H9 (cell line): ENCODE measurements at regions not wholly inside any gene's neighbourhood (a gene's known extent, or its start where the extent isn't known, plus 50 kb on each side); places are given as distances from the start of the nearest gene placed in this dataset.

Experiments
- DNase-seq: peaks from one replicate; pipeline ENCODE4 v3.0.0-alpha.2; 2017
- H2AFZ ChIP-seq: one replicate; pipeline ENCODE4 v1.6.1; 2013; ENCODE audit warnings: mild to moderate bottlenecking, low read length, control low read depth, moderate library complexity
- H2AK5ac ChIP-seq: 2 replicates; pipeline ENCODE4 v1.6.1; 2013; ENCODE audit warnings: low read length, control low read depth, mixed read lengths; ENCODE audit not compliant: insufficient read length
- H2BK120ac ChIP-seq: one replicate; pipeline ENCODE4 v1.6.1; 2013; ENCODE audit warnings: low read depth, mild to moderate bottlenecking, low read length, control low read depth, inconsistent platforms; ENCODE audit not compliant: poor library complexity, severe bottlenecking
- H2BK12ac ChIP-seq: 2 replicates; pipeline ENCODE4 v1.6.1; 2013; ENCODE audit warnings: low read length, control low read depth, mixed read lengths, low read depth; ENCODE audit not compliant: insufficient read length
- H2BK15ac ChIP-seq: 2 replicates; pipeline ENCODE4 v1.6.1; 2013; ENCODE audit warnings: low read depth, low read length, control low read depth
- H2BK20ac ChIP-seq: one replicate; pipeline ENCODE4 v1.6.1; 2013; ENCODE audit warnings: low read depth, mild to moderate bottlenecking, low read length, control low read depth, inconsistent platforms; ENCODE audit not compliant: poor library complexity, severe bottlenecking
- H2BK5ac ChIP-seq: 2 replicates; pipeline ENCODE4 v1.6.1; 2013; ENCODE audit warnings: low read length, control low read depth, mixed read lengths; ENCODE audit not compliant: insufficient read length
- H3K14ac ChIP-seq: 2 replicates; pipeline ENCODE4 v1.6.1; 2013; ENCODE audit warnings: low read length, control low read depth; ENCODE audit not compliant: insufficient read depth
- H3K18ac ChIP-seq: 2 replicates; pipeline ENCODE4 v1.6.1; 2013; ENCODE audit warnings: low read depth, mild to moderate bottlenecking, mixed read lengths, low read length, control low read depth; ENCODE audit not compliant: insufficient read length
- H3K23ac ChIP-seq: 2 replicates; pipeline ENCODE4 v1.6.1; 2013; ENCODE audit warnings: low read length, control low read depth, mixed read lengths, low read depth; ENCODE audit not compliant: insufficient read length
- H3K23me2 ChIP-seq: 2 replicates; pipeline ENCODE4 v1.6.1; 2013; ENCODE audit warnings: low read depth, mild to moderate bottlenecking, mixed read lengths, low read length, control low read depth; ENCODE audit not compliant: insufficient read length, poor library complexity, severe bottlenecking
- H3K27ac ChIP-seq: 2 replicates; pipeline ENCODE4 v1.5.1; 2013; ENCODE audit warnings: low read length, control low read depth, mixed read lengths, low read depth; ENCODE audit not compliant: insufficient read length
- H3K27me3 ChIP-seq: 2 replicates; pipeline ENCODE4 v1.6.1; 2013; ENCODE audit warnings: low read length, control low read depth, inconsistent platforms; ENCODE audit not compliant: insufficient read depth
- H3K4ac ChIP-seq: 2 replicates; pipeline ENCODE4 v1.6.1; 2013; ENCODE audit warnings: low read depth, mild to moderate bottlenecking, control low read depth, inconsistent platforms, low read length, moderate library complexity
- H3K4me1 ChIP-seq: 2 replicates; pipeline ENCODE4 v1.6.1; 2013; ENCODE audit warnings: low read length, control low read depth, inconsistent platforms; ENCODE audit not compliant: insufficient read depth
- H3K4me2 ChIP-seq: 2 replicates; pipeline ENCODE4 v1.6.1; 2013; ENCODE audit warnings: low read length, control low read depth, mixed read lengths; ENCODE audit not compliant: insufficient read length, insufficient read depth
- H3K56ac ChIP-seq: 2 replicates; pipeline ENCODE4 v1.6.1; 2013; ENCODE audit warnings: low read depth, mild to moderate bottlenecking, mixed read lengths, low read length, control low read depth; ENCODE audit not compliant: insufficient read length
- H3K79me1 ChIP-seq: 2 replicates; pipeline ENCODE4 v1.6.1; 2013; ENCODE audit warnings: low read depth, mild to moderate bottlenecking, moderate library complexity, low read length, control low read depth, inconsistent platforms; ENCODE audit not compliant: insufficient read depth, poor library complexity, severe bottlenecking
- H3K79me2 ChIP-seq: 2 replicates; pipeline ENCODE4 v1.6.1; 2013; ENCODE audit warnings: low read length, control low read depth, inconsistent platforms; ENCODE audit not compliant: insufficient read depth
- H3K9ac ChIP-seq: 2 replicates; pipeline ENCODE4 v1.6.1; 2013; ENCODE audit warnings: low read length, control low read depth, mixed read lengths; ENCODE audit not compliant: insufficient read length; ENCODE audit errors: extremely low read depth
- H3K9me3 ChIP-seq: one replicate; pipeline ENCODE4 v1.6.1; 2013; ENCODE audit warnings: low read depth, low read length, inconsistent platforms; ENCODE audit not compliant: control insufficient read depth
- H3T11ph ChIP-seq: one replicate; pipeline ENCODE4 v1.6.1; 2013; ENCODE audit warnings: mild to moderate bottlenecking, low read length, control low read depth, inconsistent platforms
- H4K20me1 ChIP-seq: one replicate; pipeline ENCODE4 v1.6.1; 2013; ENCODE audit not compliant: control insufficient read depth, insufficient read length, insufficient read depth
- H4K5ac ChIP-seq: 2 replicates; pipeline ENCODE4 v1.6.1; 2013; ENCODE audit warnings: low read depth, mild to moderate bottlenecking, mixed read lengths, low read length, control low read depth; ENCODE audit not compliant: insufficient read length
- H4K8ac ChIP-seq: replicated peaks from 2 replicates; pipeline ENCODE4 v1.6.1; 2013; ENCODE audit warnings: low read length, control low read depth, mixed read lengths, low read depth; ENCODE audit not compliant: insufficient read length
- H4K91ac ChIP-seq: 2 replicates; pipeline ENCODE4 v1.6.1; 2013; ENCODE audit warnings: low read depth, mild to moderate bottlenecking, moderate library complexity, mixed read lengths, low read length, control low read depth; ENCODE audit not compliant: insufficient read length
- H3K27ac Mint-ChIP-seq, 3 experiments: 2 replicates in 2 of 3; 3 replicates in 1 of 3; pipeline ENCODE4 v1.8.0; 2020 to 2021; ENCODE audit warnings: mixed read lengths in 3 of 3, mild to moderate bottlenecking in 1 of 3, moderate library complexity in 1 of 3
- H3K27me3 Mint-ChIP-seq: 2 replicates; pipeline ENCODE4 v1.8.0; 2021; ENCODE audit warnings: low read depth, mild to moderate bottlenecking, moderate library complexity, mixed read lengths
- H3K36me3 Mint-ChIP-seq, 3 experiments: 2 replicates in 2 of 3; 3 replicates in 1 of 3; pipeline ENCODE4 v1.8.0; 2020 to 2021; ENCODE audit warnings: low read depth in 3 of 3, mixed read lengths in 3 of 3; ENCODE audit not compliant: insufficient read depth in 1 of 3
- H3K4me1 Mint-ChIP-seq, 2 experiments: 2 replicates each; pipeline ENCODE4 v1.8.0; 2020; ENCODE audit warnings: mixed read lengths in 2 of 2
- H3K4me3 Mint-ChIP-seq, 2 experiments: 2 replicates in 1 of 2; 3 replicates in 1 of 2; pipeline ENCODE4 v1.8.0; 2020 to 2021; ENCODE audit warnings: mild to moderate bottlenecking in 2 of 2, mixed read lengths in 2 of 2, moderate library complexity in 1 of 2
- H3K9me3 Mint-ChIP-seq, 2 experiments: 2 replicates in 1 of 2; 3 replicates in 1 of 2; pipeline ENCODE4 v1.8.0; 2020; ENCODE audit warnings: mild to moderate bottlenecking in 2 of 2, mixed read lengths in 2 of 2, moderate library complexity in 1 of 2
- TF ChIP-seq, protein P1 (sequence below): fragments of 200-600 bp; sonication (generic); conservative IDR thresholded peaks from 3 replicates; pipeline ENCODE4 v1.8.0; 2021; ENCODE audit warnings: antibody characterized with exemption, mild to moderate bottlenecking

DNA sequence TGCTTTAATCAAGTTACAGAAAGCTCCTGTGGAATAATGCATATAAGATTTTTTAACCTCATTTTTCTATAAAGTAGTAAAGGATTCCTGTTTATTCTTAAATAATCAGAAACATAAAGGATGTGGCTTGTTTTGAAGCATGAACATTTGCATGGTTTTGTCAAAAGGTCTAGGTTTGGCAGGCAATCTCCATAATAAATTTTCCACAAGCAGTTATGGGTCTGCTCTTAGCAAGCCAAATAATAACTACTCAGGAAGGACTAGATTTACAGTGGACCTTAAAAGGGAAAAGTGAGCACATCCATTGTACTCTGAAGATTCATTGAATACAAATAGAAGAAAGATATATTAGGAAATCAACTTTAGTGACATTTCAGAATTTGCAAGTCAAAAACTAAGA lies 407.3 kb upstream of the CBLB start:
- Histone ChIP-seq H3K4me2 (no peak overlapping the region), H2AK5ac (no peak overlapping the region), H3K56ac (no peak overlapping the region), H2BK5ac (no peak overlapping the region), H3K27ac (no peak overlapping the region), H4K20me1 (no peaks in the 10 kb centered on the region), H4K91ac (no peak overlapping the region), H2BK12ac (no peak overlapping the region), H3K18ac (no peak overlapping the region), H3K23me2 (no peaks in the 10 kb centered on the region), H3K79me1 (no peaks in the 10 kb centered on the region), H2BK15ac (no peak overlapping the region), H2BK20ac (no peak overlapping the region), H3K27me3 (no peaks in the 10 kb centered on the region), H3T11ph (no peak overlapping the region), H3K9me3 (no peaks in the 10 kb centered on the region), H4K5ac (no peak overlapping the region), H2AFZ (no peak overlapping the region), H4K8ac (no peak overlapping the region), H3K9ac (no peak overlapping the region), H2BK120ac (no peak overlapping the region), H3K14ac (no peak overlapping the region), H3K79me2 (no peaks in the 10 kb centered on the region), H3K4me1 (no peaks in the 10 kb centered on the region), H3K4ac (no peak overlapping the region), H3K23ac (no peak overlapping the region)
- TF ChIP-seq, protein P1, sequence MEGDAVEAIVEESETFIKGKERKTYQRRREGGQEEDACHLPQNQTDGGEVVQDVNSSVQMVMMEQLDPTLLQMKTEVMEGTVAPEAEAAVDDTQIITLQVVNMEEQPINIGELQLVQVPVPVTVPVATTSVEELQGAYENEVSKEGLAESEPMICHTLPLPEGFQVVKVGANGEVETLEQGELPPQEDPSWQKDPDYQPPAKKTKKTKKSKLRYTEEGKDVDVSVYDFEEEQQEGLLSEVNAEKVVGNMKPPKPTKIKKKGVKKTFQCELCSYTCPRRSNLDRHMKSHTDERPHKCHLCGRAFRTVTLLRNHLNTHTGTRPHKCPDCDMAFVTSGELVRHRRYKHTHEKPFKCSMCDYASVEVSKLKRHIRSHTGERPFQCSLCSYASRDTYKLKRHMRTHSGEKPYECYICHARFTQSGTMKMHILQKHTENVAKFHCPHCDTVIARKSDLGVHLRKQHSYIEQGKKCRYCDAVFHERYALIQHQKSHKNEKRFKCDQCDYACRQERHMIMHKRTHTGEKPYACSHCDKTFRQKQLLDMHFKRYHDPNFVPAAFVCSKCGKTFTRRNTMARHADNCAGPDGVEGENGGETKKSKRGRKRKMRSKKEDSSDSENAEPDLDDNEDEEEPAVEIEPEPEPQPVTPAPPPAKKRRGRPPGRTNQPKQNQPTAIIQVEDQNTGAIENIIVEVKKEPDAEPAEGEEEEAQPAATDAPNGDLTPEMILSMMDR: no peak
- no peak for DNase-seq
- Mint-ChIP-seq H3K36me3 (no peaks in the 10 kb centered on the region), H3K9me3 (no peaks in the 10 kb centered on the region), H3K27ac (no peak overlapping the region), H3K4me1 (no peaks in the 10 kb centered on the region), H3K4me3 (no peak overlapping the region), H3K27me3 (no peaks in the 10 kb centered on the region)
